ENCODE measurements at regions not wholly inside any gene's neighbourhood (a gene's known extent, or its start where the extent isn't known, plus 50 kb on each side); places are given as distances from the start of the nearest gene placed in this dataset.

DNA sequence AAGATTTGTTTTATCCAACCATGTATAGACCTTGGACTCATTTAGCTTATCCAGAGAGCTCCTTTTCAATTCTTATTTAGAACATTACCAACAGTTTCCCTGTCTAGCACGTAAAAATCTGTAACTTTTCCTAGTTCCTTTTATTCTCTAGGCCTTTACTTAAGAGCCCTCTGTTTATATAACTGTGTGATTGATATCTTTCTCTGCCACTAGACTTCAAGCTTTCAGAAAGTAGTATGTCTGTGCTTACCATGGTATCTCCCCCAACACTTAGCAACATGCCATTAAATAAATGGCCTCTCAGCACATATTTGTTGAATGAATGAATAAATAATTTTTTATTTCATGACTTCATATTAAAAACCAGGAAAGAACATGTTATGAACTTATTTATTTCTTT, 209.4 kb downstream of the PTPRC start:
- no peak for TF ChIP-seq EZH2 (IDR thresholded peaks at IDR 0.05; ENCODE audit: borderline replicate concordance, low read length)
- TF ChIP-seq, protein P1, sequence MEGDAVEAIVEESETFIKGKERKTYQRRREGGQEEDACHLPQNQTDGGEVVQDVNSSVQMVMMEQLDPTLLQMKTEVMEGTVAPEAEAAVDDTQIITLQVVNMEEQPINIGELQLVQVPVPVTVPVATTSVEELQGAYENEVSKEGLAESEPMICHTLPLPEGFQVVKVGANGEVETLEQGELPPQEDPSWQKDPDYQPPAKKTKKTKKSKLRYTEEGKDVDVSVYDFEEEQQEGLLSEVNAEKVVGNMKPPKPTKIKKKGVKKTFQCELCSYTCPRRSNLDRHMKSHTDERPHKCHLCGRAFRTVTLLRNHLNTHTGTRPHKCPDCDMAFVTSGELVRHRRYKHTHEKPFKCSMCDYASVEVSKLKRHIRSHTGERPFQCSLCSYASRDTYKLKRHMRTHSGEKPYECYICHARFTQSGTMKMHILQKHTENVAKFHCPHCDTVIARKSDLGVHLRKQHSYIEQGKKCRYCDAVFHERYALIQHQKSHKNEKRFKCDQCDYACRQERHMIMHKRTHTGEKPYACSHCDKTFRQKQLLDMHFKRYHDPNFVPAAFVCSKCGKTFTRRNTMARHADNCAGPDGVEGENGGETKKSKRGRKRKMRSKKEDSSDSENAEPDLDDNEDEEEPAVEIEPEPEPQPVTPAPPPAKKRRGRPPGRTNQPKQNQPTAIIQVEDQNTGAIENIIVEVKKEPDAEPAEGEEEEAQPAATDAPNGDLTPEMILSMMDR (IDR thresholded peaks at IDR 0.05; ENCODE audit: low read length), result no peak

Data from OCI-LY1 (cell line).